NCI-H2029 (cell line): ENCODE measurements at regions not wholly inside any gene's neighbourhood (a gene's known extent, or its start where the extent isn't known, plus 50 kb on each side); places are given as distances from the start of the nearest gene placed in this dataset.
A peak's percentile ranks its signal among the peaks of the same experiment; 100 is the strongest.
"Not testable (repeated sequence)": the region's sequence is repeated elsewhere in the genome, so short reads cannot be mapped to it uniquely, and the experiment has no call there.

Experiments
- DNase-seq: peaks from one replicate; lab custom pipeline; 2025; lab: John Stamatoyannopoulos, UW

DNA sequence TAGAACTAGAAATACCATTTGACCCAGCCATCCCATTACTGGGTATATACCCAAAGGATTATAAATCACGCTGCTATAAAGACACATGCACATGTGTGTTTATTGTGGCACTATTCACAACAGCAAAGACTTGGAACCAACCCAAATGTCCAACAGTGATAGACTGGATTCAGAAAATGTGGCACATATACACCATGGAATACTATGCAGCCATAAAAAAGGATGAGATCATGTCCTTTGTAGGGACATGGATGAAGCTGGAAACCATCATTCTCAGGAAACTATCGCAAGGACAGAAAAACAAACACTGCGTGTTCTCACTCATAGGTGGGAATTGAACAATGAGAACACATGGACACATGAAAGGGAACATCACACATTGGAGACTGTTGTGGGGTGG, 154.5 kb upstream of the INTU start:
- DNase-seq = not testable (repeated sequence)

DNA sequence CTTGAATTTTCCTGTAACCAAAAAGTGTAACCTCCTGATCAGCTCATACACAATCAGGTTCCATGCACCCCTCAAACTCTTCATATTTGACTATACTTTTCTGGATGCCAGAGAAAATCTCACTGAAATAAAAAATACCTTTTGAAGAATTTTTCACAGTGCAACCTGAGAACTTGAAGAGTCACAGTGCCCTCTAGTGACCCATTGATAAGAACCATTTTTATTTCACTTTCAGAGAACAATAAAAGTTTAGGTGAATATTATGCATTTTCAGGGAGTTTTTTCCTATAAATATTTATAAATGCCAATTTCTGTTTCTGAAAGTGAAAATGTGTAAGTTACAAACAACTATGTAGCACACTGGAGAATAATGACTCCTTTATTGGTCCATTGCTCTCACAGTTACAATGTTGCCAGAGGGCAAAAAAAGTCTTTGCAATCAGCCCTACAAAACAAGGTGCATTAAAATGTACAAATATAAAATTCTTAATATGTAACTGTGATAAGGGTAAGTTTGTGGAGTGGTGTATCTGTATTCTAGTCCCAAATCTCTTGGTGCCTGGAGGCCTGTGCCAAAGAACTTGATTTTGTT, 153.6 kb upstream of the INTU start:
- peak; percentile 30 for DNase-seq

DNA sequence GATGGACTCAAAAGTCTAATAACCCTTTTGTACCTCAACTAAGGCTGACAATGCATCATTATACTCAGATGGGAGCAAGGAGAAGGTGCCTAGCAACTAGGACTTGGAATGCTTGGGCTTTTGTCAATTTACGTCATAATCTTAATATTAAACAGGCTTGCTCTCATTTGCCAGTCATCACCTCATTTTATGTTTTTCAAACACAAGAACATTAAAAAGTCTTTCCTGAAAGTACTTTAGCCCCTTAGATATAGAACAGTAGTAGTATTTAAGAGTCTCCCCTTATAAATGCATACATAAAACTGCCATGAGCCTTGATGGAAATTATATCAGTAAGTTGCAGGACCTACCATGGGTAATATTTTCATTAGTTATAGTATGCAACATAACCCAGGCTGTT, 150.7 kb upstream of the INTU start:
- no peak for DNase-seq

DNA sequence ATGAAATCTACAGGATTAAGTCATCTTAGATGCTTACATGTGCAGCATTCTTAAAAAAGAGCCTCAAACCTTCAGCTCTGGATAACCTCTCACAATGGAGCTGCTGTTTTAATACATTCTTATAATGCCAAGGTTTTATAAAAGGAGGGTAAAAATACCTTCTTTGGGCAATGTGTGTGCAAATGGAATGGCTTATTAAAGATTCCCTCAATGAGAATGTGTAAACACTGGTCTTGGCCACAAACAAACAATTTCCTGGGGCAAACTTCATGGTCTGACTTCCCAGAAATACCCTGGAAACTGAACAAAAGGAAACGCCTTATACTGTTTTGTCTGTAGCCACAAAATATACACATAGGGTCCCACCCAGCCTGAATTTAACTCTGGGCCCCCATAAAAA, 148.6 kb upstream of the INTU start:
- DNase-seq = no peak

DNA sequence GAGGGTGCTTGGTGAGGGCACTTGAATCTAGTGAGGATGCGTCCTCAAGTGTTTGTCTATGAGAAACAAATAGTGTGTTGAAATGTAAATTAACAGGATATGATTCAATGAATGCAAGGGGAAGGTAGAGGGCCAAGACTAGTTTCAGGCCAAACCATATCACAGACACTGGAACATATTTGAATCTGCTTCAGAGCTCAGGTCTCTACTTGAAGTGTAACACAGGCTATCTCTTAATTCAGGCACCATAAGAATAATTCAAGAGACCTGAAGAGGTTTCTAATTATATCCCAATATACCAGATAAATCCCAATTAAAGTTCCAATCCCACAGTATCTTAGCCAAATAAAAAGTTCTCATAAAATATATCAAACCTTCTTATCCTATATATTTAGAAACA, 146.5 kb upstream of the INTU start:
- DNase-seq = peak; percentile 11

DNA sequence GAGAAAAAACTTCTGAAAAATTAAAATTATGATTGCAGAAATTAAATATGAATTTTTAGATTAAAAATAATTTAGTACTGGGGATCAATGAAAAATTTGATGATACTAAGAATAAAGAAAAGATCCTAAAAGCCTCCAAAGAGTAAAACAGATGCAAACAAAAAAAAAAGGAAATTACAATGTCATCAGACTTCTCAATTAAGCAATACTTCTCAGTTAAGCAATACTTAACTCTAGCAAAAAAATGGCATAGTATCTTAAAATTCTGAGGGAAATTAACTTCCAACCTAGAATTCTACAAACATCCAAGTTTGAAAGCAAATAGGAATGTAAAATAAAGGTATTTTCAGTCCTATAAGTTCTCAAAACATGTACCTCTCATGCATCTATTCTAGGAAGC, 141.2 kb upstream of the INTU start:
- no peak for DNase-seq

DNA sequence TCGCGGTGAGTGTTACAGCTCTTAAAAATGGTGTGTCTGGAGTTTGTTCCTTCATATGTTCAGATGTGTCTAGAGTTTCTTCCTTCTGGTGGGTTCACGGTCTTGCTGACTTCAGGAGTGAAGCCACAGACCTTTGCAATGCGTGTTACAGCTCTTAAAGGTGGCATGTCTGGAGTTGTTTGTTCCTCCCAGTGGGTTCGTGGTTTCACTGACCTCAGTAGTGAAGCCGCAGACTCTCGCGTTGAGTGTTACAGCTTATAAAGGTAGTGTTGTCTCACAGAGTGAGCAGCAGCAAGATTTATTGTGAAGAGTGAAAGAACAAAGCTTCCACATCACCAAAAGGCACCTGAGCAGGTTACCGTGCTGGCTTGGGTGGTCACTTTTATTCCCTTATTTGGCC, 135.9 kb upstream of the INTU start:
- DNase-seq = not testable (repeated sequence)

DNA sequence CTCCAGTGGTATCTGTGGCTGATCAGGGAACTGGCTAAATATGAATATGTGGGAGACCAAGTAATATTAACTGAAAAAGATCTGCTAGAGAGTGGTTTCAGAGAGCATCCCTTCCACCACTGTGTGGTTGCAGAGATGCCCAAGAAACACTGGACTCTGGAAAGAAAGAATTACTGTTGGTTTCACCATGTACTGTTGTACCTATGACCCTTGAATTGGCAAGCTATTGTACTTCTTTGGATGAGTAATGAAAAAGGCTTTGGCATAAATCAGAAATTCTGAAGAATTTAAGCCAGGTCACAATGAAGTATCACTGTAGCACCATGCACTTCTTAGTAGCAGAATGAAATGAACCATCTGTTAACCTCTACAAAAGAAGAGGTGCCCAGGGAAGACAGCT, 134.4 kb upstream of the INTU start:
- no peak for DNase-seq

DNA sequence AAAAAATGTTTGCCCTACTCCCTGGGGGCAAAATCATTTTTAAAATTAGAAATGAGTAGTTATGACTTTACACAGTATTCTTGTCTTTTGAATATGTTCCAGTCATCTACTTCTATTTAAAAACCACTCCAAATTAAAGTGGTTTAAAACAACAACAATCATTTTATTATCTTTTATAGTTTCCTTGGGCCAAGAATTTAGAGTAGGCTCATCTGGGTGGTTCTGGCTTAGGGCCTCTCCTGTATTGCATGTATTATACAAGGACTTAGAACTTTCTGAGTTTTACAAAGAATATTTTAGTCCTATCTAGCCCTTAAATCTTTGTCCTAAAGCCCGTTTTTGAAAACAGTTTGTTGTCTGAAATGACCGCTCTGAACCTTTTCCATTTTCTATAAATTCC, 132.5 kb upstream of the INTU start:
- no peak for DNase-seq

DNA sequence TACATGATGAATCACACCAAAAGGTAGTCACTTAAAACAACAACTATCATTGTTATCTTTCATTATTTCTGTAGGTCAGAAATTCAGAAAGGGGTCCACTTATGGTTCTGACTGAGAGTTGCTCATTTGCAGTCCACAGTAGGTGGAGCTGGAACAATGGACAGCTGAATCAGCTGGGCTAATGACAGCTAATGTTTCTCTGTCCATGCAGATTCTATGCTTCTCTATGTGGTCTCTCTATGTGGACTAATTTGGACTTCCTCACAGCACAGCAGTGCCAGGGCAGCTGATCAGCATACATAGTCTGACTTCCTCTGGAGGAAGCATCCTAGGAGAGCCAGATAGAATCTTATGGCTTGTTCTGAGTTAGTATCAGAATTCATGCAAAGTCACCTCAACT, 131.7 kb upstream of the INTU start:
- DNase-seq = no peak

DNA sequence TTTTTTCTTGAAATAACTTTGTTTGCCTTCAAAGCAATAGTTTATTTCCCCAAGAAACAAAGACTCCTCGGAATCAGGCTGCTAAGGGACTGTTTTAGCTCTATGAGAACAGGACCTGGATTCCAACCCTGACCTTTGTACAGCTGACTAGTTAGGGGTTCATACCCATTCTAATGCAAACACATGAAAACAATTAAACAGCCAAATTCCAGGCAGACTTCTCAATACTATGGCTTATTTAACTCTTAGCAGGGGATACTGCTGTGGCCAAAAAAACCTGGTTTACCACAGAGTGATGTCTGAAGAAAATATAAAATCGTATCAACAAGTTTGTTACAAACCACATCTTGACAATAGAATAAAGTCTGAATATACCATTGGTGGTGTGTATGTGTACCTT, 129.6 kb upstream of the INTU start:
- no peak for DNase-seq

DNA sequence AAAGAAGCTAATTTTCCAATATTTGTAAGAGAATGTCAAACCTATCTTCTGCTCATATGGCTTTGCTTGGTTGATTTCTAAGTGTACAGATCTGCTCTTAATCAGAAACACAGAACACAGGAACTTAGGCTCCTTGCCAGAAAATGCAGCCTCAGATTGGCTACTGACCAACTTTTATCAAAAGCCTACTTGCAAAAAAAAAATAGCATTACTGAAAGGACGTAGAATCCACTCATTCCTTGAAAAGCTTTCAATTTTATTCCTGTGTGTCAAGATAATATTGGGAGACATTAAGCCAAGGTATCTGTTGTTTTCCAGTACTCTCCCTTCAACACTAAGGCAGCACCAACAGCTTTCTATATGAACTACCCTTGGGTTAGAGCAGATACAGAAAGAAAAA, 127.6 kb upstream of the INTU start:
- peak; percentile 4 for DNase-seq

DNA sequence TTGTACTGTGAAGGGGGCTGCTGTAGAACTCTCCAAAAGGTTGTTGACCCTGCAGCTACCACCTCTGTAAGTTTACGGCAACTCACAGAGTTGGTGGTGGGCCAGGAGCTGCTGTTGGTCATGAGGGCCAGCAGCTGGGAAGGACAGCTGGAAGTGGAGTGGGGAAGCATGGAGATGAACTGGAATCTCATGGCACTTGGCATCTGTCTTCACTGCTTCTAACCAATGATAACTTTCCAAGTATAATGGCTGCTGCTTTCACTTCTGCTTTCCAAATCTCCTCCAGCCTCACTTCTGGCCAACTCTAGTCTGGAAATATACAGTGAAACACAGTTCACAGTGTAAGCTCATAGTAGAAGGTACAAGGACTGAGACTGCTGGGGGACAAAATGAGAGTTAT, 126.5 kb upstream of the INTU start:
- DNase-seq = no peak

DNA sequence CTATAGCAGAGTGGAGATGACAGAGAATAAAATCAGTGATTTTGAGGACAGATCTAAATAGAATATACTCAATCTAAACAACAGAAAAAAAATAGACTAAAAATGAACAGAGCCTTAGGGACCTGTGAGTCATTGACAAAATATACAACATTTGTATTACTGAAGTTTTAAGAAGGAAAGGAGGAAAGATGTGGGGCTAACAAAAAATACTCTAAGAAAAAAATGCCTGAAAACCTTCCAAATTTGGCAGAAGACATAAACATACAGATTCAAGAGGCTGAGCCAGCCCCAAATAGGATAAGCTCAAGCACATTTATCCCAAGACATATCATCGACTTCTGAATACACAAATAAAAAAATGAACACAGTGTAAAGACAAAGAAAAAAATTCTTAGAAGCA, 123.6 kb upstream of the INTU start:
- no peak for DNase-seq

DNA sequence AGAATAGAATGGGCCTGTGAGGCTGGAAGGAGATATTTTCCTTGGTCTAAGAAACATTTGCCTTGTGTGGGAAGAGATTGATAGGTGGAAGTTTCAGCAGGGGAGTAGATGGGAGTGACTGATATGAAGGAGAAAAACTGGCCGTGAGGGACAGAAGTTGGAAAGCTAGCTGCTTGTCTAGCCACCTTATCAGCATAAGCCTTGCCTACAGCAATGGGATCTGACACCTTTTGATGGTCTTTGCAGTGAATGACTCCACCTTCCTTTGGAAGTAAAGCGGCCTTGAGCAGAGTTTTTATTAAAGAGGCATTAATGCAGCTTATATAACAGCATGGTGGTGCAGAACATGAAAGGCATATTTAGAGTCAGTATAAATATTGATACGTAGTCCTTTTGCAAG, 120.1 kb upstream of the INTU start:
- DNase-seq = not testable (repeated sequence)

DNA sequence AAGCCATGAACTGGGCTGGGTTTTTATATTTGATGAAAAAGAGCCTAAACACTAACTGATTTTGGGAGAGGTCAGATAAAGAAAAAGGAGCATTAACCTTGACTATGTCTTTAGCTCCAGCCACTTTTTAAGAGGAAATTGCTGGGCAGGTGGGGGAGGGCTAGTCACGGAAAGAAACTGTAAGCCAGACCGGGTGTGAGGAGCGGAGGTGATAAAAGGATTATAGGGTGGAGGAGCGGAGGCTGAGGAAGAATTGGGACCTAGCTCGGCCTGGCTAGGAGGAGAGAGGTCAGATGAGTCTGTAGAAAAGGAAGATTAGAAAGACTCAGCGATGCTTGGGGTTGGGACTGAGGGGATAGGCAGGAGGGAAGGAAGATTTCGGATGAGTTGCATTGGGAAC, 117.5 kb upstream of the INTU start:
- DNase-seq = not testable (repeated sequence)

DNA sequence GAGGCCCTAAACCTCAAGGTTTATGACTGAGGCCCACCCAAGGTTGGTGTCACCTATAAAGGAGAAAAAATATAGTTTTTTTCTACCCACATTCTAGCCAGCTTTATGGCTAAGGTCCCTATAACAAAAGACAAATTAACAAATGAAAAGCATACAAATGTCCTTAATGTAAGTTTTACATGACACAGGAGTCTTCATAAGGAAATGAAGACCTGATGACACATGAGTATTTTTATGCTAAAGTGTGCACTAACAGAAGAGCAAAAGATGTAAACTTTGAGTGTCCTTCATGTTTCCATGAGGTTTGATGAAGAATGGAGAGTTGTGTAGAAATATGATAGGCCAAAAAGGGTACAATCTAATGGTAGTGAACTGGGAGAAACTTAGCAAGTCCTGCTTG, 114.7 kb upstream of the INTU start:
- DNase-seq = no peak

DNA sequence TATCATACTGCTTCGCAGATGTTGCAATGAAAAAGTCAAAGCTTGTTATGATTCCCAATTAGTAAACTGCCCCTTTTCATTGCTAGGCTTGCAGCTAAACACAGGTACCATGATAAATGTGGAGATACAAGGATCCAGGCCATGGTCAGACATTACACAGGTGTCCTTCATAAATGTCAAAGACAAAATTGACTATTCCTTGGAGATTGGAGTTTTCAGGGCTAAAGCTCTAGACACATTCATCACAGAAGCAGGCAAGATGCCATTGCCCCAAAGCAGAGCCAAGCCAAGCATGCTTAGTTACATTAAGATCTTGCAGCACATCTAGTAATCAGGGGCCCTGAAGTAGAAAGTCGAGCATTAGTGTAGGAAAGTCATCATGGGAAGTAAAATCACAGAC, 111.3 kb upstream of the INTU start:
- no peak for DNase-seq

DNA sequence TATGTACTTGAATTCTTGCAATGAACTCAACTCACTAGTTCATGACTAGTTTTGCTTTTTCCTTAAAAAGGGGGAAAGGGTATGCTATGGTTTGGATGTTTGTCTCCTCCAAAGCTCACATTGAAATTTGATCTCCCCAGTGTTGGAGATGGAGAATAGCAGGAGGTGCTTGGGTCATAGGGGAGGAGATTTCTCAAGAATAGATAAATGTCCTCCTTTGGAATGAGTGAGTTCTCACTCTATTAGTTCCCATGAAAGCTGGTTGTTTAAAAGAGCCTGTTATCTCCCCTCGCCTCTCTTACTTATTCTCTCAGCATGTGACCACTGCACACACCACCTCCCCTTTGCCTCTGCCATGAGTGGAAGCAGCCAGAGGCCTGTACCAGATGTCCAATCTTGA, 109.4 kb upstream of the INTU start:
- no peak for DNase-seq

DNA sequence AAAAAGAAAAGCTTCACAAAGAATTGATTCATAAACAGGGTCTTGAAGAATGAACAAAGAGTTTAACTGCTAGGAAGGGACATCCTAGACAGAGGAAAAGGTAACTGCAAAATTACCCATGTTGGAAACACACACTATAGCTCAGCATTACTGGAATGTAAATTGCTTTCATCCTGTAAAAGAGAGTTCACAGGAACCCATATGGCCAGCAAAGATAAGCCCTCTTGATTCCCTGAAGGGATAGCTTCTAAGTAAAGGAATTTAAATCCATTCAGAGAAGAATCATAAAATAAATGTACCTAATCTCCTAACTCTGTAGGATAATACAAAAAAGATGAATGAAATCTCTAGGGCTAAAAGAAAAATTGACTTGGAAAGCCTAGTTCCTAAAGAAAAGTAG, 107.1 kb upstream of the INTU start:
- no peak for DNase-seq

DNA sequence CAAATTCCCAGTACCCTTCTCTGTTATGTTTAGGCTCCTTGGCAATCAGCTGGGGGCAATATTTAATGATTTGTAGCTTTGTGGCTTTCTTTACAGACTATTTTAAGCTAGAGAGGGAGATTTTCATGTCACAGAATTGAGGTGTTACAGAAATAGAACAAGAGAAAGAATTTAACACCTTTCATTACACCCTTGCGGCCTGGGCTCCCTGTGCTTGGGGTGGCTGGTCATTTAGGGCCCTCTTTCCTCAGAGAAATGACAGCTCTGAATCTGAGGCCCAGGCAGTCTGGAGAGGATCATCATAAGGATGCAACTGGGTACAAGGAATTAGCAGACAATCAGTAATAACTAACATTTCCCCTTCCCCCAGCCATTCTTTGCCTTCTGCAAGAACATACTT, 104.5 kb upstream of the INTU start:
- DNase-seq = no peak

DNA sequence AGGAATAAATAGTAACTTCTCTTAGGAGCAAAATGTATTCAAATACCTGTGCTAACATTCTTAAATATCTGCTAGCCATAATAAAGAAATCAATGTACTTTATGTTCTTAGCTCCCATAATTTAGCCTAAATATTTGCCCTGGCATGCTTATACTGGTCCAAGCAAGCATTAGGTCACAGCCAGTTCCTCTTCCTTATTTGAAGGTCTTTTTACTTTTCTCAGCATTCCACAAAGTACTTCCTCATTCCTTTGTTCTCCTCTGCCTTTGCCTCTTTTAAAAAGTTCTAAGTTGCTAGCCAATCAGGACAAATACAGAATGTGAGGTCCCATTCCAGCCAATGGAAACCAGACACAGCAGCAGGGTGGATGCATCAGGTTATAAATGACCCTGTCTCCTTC, 102.9 kb upstream of the INTU start:
- not testable (repeated sequence) for DNase-seq

DNA sequence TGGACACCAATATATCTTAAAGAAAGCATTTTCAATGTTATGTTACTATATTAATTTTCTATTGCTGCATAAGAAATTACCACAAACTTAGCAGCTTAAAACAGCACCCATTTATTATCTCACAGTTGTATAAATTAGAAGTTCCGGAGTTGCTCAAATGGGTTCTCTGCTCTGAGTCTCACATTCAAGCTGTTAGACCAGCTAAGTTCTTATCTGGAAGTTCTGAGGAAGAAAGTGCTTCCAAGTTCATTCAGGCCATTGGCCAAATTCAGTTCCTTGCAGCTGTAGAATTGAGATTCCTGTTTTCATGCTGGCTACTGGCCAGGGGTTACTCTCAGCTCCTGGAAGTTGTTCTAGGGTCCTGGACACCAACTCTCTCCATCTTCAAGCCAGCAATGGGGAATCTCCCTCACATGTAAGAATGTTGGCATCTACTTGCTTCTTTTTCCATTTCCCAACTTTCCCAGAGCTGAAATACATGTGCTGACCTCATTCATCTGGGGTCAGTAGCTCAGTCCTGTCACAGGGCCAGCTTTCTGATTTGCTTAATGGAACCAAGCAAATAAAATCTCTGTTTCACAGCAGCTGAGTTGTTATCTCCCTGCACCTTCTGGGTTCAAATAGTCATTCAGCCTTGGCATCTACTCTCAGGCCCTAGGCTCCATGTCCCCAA, 99.6 kb upstream of the INTU start:
- no peak for DNase-seq

DNA sequence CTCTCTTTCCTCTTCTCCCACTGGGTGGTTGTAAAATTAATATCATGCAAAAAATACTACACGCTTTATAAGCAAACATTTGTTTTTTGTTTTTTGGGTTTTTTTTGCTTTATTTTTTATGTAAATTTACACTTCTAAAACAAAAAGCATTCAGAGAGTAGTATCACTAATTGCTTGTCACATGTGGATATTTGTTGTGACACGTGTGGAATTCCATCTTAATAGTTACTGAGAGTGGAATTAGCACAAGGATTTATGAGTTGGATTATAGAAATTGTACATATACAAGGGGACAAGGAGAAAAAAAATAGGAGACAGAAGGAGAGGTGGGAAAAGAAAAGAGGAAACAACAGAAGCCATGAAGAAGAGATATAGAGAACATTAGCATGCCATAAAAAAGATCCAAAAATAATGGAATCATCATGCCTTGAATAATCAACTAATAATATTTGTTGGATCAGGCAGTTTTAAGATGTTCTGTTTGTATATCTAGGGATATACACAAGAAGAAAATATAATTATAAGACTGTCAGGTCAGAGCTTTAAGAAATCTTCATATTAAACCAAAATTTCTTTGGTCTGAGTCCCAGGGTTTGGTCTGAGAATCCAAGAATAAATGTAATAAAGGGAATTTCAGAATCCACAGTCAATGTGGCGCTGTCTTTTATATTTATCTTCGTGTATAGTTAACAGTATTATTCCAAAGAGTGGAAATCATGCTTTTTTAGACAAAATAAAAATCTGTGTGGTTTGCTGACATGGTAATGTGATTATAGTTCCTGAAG, 98.5 kb upstream of the INTU start:
- DNase-seq = no peak
